HG03469 (cell line): ENCODE measurements at regions not wholly inside any gene's neighbourhood (a gene's known extent, or its start where the extent isn't known, plus 50 kb on each side); places are given as distances from the start of the nearest gene placed in this dataset.
A peak's percentile ranks its signal among the peaks of the same experiment; 100 is the strongest.

ENCODE experiments used
- ATAC-seq: cut with Tn5 transposase; IDR thresholded peaks from one replicate; pipeline ENCODE4 v1.9.1; 2021; ENCODE audit warnings: mild to moderate bottlenecking, moderate library complexity, moderate number of reproducible peaks; ENCODE audit not compliant: unreplicated experiment

DNA sequence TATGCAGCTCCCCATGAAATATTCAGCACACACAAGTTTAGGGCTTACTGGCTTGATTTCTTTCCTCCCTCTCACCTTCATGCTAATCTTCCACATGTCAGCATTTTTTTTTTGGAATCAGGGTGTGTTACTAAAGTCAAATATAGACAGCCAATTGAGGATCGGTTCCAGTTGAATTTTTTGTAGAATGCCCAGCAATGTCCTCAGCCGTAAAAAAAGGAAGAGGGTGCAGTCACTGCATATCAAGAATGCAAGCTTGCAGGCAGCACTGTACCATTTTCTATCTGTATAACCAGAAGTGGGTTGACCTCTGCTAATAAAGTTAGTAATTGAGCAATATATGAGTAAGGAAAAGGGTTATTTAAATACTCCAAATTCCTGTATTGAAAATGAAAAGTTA lies 51.4 kb upstream of the CHMP2B start:
- ATAC-seq: no peak

DNA sequence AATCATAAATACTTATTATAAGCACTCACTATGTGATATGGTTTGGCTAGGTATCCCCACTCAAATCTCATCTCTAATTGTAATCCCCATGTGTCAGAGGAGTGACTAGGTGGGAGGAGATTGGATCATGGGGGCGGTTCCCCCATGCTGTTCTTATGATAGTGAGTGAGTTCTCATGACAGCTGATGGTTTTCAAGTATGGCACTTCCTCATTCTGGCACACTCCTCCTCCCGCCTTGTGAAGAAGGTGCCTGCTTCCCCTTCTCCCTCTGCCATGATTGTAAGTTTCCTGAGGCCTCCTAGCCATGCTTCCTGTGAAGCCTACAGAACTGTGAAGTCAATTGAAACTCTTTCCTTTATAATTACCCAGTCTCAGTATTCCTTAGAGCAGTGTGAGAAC lies 53.3 kb upstream of the CHMP2B start:
- ATAC-seq: no peak

DNA sequence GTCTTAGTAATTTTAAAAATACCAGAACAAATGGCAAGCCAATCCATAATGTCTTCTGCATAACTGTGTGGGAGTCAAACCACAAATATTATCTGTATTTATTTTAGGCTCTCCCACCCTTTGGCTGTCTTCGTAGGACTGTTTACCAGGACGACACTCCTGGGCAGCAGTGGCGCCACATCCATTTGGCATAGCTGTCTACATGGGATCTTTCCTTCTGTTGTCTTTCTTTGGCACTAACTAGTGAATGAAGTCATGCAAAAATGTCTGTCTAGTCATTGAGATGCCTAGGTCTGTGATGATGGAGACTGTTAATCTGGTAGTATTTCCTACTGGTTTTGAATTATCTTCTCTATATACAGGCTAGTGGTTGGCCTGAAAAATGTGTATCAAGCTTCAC lies 54.0 kb upstream of the CHMP2B start:
- no peak for ATAC-seq

DNA sequence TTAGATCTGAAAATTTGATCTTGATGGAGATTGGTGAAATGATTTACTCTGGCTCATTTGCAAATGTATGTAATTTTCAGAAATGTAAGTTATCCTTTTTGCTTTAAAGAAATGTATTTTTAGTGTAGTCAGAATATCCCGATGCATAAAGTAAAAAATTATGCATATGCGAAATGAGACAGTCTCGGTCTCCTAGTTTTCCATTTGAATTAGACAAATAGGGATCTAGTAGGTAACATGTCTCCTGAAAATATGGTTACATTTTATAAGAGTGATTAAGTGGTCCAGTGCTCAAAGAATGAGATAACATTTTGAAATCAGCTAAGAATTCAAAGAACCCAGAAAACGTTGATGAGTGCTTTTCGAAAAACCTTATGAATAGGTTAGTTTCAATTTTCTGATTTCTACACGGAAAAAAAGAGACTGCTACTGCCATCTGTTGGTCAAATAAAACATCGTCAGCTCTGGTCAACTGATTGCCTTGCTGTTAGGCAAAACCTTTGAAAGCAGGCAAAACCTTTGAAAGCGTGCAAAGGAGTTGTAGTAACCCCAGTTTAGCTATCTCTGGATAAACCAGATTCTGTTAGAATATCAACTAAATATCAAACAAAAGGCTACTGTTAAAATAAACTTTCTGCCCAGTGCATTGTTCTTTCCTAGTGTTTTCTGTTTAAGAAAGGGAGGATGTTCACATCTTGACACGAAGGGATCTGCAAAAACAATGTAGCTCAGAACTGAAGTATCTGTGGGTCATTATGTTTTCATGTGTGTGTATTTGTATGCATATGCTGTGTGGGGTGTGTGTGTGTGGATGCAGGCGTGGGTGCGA lies 59.3 kb upstream of the CHMP2B start:
- peak; percentile 89 for ATAC-seq

DNA sequence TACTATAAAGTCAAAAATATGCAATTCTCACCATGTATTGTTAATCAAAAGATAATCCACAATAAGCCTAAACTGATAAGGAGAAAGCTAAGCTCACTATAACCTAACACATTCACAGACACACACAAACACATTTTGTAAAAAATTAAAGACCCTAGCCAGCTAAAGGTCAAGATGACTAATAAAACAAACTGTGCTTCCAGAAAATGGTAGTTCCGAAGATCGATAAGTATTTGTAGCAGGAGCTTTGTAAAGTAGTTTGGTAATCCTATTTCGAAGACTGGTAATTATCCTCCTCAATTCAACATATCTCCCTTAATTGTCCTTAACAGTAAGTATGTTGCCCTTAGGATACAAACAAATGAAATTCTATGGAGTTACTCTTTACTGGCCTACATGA lies 62.9 kb upstream of the CHMP2B start:
- no peak for ATAC-seq

DNA sequence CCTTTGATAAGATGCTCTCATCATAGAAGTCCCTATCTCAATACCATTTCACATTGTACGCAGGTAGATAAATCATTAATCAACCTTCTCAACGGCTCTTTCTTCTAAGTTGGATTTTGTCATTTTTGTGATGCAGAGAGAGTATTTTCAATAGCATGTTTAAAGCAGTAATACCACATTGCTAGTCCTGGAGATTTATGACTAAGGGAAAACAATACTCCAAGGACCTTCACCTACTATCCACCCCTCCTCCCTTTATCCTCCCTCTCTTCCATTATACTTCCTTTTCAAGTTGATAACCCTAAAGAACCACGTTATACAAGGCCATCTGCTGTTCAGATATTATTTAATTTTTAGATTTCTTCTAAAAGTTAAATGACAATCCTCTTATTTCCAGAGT lies 65.3 kb upstream of the CHMP2B start:
- ATAC-seq: no peak

DNA sequence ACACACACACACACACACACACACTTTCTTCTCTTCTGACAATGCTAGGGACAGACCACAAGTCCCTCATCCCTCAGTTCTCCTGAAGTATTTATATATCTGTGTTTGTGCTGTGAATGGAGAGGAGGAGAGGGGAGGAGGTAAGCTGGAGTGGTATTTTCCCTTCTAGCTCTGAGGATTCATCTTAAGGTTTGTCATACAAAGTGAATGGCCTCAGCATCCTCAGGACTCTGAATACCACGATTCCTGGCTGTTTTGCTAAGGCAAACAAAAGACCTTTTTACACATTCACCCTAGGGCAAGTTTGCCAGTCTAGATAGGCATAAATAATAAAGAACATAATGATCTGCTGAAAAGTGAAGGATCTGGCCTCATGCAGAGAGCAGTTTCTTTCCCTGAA lies 65.7 kb upstream of the CHMP2B start:
- ATAC-seq: no peak

DNA sequence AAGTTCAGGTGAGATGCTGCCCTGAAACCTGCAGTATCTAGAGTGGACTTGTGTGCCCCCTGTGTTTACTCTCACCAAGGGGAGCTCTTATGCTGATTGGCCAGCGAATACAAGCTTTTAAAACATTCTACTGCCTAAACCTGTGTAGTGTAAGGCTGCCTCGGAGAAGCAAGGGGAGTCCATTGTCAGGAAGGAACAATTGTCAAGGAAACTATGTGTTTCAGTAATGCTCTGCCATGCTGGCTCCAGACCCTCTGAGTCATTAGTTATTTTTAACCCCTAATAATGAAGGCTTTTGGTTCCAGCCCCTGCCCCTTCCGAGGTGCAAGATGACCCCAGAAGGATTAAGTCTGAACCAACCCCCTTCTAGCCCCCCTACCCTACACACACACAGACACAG lies 66.1 kb upstream of the CHMP2B start:
- ATAC-seq: no peak

DNA sequence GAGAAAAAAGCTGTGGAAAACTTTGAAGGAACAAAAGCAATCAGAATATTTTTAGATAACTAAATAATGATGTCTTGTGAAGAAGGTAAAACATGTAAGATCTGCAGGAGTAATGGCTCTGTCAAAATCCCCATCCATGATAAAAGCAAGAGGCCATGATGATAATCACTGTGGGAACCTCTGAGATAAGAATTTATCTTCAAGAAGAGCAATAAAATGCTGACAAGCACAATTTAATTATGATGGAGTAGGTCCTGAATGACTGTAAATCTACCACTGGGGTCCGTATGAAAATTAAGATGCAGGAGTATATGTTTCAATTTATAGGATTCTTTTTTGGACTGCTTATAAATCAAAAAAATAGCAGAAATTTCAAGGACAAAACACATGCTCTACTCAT lies 68.3 kb upstream of the CHMP2B start:
- ATAC-seq: no peak

DNA sequence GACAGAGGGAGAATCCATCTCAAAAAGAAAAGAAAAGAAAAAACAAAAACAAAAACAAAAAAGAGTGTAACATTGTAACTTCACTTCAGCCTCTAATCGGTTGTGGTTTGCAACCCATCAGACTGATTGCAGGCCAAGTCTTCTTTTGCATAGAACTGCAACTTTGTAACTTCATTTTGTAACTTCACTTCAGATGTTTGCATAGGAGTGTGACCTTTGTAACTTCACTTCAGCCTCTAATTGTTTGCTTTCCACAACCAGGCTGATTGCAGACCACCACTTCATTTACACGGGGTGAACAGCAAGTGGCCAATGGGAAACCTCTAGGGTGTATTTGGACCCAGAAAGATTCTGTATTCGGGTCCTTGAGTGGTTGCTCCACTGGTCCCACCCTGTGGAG lies 79.1 kb upstream of the CHMP2B start:
- ATAC-seq: no peak

DNA sequence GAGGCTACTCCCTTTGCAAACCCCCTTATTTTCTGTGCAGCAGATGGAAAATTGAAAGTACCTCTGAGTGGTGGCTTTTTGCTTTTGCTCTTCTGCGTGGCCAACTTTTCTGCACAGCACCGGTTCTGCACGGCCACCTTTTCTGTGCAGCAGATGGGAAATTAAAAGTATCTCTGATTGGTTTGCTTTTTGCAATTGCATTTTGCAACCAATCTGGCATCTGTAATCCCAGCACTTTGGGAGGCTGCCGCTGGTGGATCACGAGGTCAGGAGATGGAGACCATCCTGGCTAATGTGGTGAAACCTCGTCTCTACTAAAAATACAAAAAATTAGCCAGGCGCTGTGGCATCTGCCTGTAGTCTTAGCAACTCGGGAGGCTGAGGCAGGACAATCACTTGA lies 79.5 kb upstream of the CHMP2B start:
- ATAC-seq: no peak

DNA sequence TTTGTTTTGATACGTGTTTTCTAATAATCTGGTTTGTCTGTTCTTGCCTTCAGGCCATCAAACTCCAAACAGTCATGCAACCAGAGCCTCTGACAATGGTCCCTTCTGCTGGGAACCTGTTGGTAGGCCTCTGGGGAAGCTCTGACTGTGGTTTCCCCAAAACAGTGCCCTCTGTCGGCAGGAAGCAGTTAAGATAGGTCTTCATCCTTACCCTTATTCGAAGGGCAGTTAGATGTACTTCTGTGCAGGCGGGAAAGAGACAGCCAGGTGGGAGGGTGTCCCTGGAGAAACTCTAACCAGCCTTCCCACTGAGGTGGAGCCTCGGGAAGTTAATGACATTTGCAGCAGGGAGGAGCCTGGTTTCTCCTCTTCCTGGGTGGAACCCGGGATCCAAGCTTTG lies 81.6 kb upstream of the CHMP2B start:
- ATAC-seq: peak; percentile 74

DNA sequence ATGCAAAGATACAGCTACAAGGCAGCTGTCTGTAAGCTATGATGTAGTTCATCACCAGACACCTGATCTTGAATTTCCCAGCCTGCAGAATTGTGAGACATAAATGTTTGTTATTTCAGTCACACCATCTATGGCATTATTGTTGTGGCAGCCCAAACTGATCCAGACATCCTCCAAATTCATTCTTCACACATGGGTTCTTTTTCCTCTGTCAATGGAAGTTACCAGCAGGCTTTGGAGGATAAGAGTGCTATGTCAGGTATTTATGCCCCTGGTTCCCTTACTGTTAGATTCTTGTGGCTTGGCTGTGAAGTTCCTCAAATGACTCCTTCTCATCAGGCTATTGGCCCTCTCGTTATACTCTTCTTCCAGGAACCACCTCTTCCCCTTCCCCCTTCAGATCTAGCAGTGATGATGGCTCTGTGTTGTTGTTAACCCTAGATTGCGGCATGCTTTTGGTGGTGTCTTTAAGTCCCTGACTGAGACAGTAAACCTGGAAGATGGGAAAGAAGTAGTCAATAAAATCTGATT lies 91.0 kb upstream of the CHMP2B start:
- ATAC-seq: no peak

DNA sequence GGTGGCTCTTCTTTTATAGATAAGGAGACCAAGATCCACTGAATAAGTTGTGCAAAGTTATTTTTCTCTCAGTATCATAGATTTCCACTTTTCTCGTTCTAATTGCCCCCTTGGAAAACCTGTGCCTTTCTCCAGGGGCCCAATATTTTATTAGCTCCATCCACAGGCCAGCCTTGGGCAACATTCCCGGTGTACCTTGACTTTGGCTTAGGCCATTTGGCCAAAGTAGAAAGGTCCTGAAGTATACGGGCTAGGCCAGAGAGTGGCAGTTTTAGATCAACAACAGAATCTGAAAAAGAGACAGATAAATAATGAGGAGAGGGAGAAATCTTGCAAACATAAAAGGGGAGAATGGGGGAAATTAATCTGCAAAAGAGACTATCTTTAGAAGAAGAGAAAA lies 91.7 kb upstream of the CHMP2B start:
- no peak for ATAC-seq

DNA sequence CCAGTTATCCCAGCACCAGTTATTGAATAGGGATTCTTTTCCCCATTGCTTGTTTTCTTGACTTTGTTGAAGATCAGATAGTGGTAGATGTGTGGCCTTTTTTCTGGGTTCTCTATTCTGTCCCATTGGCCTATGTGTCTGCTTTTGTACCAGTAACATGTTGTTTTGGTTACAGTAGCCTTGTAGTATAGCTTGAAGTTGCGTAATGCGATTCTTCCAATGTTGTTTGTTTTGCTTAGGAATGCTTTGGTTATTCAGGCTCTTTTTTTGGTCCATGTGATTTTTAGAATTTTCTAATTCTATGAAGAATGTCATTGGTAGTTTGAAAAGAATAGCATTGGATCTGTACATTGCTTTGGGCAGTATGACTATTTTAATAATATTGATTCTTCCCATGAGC lies 94.3 kb upstream of the CHMP2B start:
- no peak for ATAC-seq

DNA sequence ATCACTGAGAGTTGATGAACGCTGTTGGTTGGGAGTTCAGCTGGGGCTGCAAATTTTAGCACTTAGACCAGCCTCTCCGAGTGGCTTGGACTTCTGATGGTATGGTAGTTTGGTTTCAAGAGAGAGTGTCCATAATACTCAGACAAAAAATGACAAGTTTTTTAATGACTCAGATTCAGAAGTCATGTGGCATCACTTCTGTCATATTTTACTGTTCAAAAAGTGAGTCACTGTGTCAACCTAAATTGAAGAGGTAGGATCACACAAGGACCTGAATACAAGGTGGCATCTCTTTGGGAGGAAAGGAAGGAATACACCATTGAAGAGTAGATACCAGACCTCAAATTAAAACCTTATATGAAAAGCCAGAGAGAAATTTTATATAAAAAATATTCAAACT lies 99.1 kb upstream of the CHMP2B start:
- ATAC-seq: no peak

DNA sequence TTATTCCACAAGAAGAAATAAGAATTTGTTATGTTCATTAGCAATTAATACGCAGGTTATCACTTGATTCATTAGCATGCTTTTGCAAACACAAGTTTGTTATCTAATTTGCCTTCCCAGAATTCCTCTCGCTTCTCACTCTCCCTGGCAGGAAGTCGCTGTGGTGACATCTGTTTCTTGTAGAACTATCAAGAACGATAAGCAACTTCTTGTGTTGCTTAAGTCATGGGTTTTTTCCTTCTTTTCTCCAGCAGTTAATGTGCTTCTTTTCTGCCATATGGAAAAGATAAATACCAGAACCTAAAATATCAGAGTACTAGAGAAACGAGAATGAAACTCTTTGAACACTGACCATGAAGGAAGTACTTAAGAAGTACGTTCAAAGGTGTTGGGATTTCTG lies 99.8 kb upstream of the CHMP2B start:
- ATAC-seq: no peak

DNA sequence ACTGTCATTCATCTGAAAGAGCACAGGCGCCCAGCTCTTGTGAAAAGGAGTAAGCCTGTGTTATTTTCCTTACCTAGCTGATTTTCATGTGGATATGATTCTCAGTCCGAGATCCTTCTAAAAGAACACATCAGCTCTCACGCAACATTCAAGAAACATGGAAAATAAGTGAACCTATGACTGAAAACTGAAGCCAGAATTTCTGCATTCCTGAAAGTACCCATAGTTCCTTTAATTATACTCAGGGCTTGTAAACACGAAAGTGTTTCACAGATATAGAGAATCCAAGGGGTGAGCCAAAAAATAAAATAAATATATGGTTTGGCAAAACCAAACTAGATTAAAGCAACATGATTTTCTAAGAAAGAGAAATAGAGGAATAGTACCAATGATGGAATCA lies 100.8 kb upstream of the CHMP2B start:
- ATAC-seq: no peak

DNA sequence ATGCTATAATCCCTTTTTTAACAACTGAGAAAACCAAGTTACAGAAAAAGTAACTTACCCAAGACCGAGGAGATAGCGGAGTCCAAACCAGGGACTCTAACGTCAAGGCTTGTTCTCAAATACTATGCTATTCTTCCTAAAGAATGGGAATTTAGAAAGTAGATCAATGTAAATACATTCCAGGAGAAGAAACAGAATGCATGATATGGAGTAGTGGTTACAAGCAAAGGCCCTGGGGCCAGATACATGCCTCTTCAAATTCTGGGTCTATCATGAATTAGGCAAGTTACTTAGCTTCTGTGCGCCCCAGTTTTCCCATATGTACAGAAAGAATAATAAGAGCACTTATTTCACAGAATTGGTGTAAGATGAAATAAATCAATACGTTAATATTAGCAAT lies 102.0 kb upstream of the CHMP2B start:
- no peak for ATAC-seq

DNA sequence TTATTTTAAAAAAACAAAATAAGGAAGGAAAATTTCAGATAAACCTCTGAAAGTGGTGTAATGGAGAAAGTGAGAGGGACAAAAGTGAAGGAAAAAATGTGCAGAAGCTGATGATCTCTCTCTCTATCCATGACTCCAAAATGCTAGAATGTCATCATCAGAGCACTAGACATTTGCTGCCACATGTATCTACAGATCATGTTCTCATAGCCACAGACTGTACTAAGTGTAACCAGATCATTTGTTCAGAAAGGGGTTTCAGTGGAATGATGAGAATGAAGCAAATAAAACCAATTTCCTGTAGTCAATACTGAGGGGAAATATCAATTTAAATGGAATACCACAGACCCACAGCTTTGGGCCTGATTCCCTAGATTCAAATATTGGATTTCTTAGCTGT lies 104.3 kb upstream of the CHMP2B start:
- ATAC-seq: no peak

DNA sequence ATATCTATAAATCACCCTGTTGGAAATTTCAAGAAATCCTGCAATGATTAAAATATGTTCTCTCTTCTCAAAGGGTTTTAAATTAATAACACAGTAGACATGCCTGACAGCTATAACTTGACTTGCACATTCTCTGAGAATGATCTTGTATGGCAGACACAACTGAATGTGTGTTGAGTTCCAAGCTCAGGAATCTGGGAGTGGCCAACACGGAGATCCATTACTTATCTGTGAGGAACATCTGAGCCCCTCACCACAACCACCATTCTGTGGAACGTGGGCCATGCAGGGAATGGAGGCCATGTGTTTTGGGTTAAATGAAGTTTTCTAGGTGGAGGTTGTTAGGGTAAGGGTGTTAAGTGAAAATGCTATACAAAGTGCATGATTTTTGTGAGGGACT lies 105.3 kb upstream of the CHMP2B start:
- ATAC-seq: no peak

DNA sequence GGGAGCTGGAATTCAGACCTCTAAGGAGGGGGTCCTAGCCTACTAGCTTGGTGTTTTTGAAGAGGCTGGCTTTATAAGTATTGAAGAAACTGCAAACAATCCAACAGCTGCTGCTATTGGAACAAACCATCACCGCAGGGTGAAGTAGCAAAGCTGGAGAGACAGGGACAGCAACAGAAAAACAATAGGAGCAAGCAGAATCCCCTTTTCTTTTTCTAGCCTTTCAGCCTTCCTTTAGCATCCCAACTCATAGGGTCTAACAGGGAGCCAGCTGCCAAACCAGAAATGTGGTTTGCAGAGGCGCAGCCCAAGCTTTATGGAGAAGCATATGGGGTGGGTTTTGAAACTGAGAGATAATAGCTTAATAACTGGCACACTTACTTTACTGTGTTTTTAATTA lies 106.2 kb upstream of the CHMP2B start:
- ATAC-seq: no peak

DNA sequence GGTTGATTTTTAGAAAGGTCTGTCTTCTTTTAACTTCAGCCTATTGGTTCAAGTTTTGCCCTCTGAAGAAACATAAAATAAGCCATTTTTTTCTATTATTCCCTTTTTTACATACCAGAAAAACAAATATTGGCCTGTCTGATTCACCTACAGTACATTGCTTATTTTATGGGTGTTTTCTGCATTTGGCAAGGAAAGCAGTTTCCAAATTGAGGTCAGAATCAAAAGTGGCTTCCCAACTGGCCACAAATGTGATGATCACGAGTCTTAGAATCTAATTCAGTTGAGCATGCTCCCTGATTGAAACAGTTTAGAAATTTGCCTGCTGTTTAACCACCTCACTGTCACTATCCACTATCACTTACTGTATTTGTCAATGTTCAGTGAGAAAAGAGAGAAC lies 106.9 kb upstream of the CHMP2B start:
- ATAC-seq: no peak
